GM04503 (cell line): ENCODE measurements at regions not wholly inside any gene's neighbourhood (a gene's known extent, or its start where the extent isn't known, plus 50 kb on each side); places are given as distances from the start of the nearest gene placed in this dataset.

Experiments used
- DNase-seq: peaks from one replicate; pipeline ENCODE4 v3.0.0-alpha.2; 2012; ENCODE audit warnings: low read depth

GRCh38 chr11:93075782-93076181 is 106.3 kb downstream of the MTNR1B start:
- DNase-seq: no peak

- no peak for DNase-seq
Measured at GRCh38 chr11:93080146-93080759, 110.8 kb downstream of the MTNR1B start.

- no peak for DNase-seq
Measured at GRCh38 chr11:93081694-93082093, 112.2 kb downstream of the MTNR1B start.

- no peak for DNase-seq
Measured at GRCh38 chr11:93082900-93083299, 113.4 kb downstream of the MTNR1B start.

- peak; percentile 34 for DNase-seq
Measured at GRCh38 chr11:93084727-93085505, 112.9 kb downstream of the SLC36A4 start.

GRCh38 chr11:93089474-93090102 is 108.2 kb downstream of the SLC36A4 start:
- peak; percentile 31 for DNase-seq
